ENCODE measurements at regions not wholly inside any gene's neighbourhood (a gene's known extent, or its start where the extent isn't known, plus 50 kb on each side); places are given as distances from the start of the nearest gene placed in this dataset.

DNA sequence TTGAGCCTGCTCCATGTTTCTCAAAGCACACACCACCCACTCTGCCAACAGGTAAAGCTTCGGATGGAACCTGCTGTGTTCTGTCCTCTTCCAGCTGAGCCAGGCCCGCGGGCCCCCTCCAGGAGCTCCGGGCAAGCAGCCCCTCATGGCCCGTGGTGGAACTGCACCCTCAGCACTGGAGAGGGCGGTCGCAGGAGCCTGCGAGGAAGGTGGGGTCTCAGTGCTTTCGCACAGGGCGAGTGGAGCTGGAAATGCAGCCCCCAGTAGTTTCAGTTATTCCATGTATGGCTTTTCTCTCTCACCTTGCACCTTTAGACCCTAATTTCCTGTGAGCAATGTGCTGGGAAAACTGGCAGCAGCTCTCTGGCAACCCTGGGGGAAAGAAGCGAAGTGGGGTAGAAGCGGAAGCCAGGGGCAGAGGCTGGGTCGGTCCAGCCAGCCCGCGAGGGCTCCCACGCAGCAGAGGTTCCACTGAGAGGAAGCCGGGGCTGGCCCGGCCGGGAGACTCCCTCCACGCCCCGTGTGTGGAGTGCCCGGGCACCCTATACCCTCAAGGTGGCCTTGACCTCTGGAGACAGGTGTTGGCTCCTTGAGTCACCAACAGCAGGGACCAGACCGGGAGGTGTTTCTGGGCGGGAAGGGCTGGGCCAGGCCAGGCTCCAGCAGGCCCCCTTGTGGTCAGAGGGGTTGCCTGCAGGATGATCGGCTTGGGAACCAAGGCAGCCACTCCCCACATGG is 119.9 kb upstream of the TMEM45B start:
- WGBS, 2 donors: 5 to 10% methylated on average over 17 of the region's 25 CpGs
- TF ChIP-seq, protein P1, sequence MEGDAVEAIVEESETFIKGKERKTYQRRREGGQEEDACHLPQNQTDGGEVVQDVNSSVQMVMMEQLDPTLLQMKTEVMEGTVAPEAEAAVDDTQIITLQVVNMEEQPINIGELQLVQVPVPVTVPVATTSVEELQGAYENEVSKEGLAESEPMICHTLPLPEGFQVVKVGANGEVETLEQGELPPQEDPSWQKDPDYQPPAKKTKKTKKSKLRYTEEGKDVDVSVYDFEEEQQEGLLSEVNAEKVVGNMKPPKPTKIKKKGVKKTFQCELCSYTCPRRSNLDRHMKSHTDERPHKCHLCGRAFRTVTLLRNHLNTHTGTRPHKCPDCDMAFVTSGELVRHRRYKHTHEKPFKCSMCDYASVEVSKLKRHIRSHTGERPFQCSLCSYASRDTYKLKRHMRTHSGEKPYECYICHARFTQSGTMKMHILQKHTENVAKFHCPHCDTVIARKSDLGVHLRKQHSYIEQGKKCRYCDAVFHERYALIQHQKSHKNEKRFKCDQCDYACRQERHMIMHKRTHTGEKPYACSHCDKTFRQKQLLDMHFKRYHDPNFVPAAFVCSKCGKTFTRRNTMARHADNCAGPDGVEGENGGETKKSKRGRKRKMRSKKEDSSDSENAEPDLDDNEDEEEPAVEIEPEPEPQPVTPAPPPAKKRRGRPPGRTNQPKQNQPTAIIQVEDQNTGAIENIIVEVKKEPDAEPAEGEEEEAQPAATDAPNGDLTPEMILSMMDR (IDR thresholded peaks at IDR 0.05): peak; percentile 35 to 85 (median 64)
- TF ChIP-seq POLR2A (IDR thresholded peaks at IDR 0.05): no peak
- DNase-seq: peak; percentile 72 to 73
- Histone ChIP-seq H3K27ac (no peak overlapping the region), H3K4me3 (replicated peaks in 1 of 3) (peak overlapping the region in 1 of 3 donors; percentile 12), H3K36me3 (no peaks in the 10 kb centered on the region), H3K27me3 (no peaks in the 10 kb centered on the region), H3K4me1 (no peaks in the 10 kb centered on the region), H3K9me3 (no peaks in the 10 kb centered on the region)
- intact Hi-C loops (cut with DNase I): loop anchor here (10.0 kb wide), 1 partner anchor 331 kb away; no protein-coding TSS in a partner anchor

DNA sequence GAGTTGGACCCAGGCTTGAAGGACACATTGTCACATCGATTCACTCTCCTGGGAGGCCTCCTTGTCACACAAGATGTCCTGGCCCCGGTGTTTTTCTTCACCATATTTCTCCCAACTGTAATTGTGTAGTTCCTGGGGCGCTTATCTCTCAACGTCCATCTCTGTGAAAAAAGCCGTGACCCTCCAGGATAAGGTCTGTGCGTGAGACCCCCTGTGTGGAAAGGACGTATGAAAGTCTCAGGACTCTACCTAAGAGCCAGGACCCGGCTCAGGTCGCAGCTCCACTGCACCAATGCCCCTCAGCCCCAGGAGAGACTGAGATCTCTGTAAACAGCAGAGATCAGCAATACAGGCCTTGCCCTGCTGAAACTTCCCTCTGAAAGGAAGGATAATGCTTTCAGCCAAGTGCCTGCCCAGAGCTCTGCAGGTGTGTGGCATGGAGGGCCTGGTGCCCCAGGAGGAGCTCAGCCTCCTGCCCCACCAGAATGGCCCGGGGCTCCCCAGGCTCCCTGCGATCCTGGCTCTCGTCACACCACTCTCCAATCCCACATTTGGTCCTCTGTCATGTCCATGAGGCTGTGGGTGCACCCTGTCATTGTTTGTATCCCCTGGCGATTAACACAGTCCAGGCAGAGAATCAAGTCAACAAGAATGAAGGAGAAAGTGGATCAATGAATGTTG is 119.2 kb upstream of the TMEM45B start:
- 64 to 65% methylated on average over 12 to 13 of the region's 13 CpGs for WGBS, 2 donors
- no peaks in the 10 kb centered on the region for H3K9me3 ChIP-seq
- H3K4me3 ChIP-seq (replicated peaks in 1 of 3): no peak overlapping the region
- TF ChIP-seq, protein P1 (IDR thresholded peaks at IDR 0.05): no peak
- no peak overlapping the region for H3K27ac ChIP-seq
- H3K4me1 ChIP-seq: no peaks in the 10 kb centered on the region
- intact Hi-C loops (cut with DNase I): loop anchor here (10.0 kb wide), 1 partner anchor 332 kb away; no protein-coding TSS in a partner anchor
- DNase-seq: no peak
- no peaks in the 10 kb centered on the region for H3K36me3 ChIP-seq
- no peaks in the 10 kb centered on the region for H3K27me3 ChIP-seq

DNA sequence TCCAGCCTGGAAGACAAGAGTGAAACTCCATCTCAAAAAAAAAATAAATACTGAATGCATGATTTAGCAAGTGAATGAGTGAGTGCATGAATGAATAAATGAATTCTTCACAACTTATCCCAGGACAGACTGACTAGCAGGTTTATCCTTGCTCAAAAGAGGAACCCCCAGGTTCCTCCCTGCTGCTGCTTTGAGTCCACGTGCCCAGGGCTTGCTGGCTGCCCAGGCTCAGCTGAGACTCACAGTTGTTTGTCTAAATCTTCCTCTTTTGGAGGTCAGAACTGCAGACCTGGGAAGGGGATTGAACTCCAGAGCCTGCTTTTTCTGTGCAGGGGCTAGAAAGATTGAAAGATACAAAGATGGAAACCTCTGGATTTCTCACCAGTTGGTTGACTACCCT is 117.4 kb upstream of the TMEM45B start:
- Histone ChIP-seq H3K27me3 (no peaks in the 10 kb centered on the region), H3K4me1 (no peaks in the 10 kb centered on the region), H3K27ac (no peak overlapping the region), H3K9me3 (no peaks in the 10 kb centered on the region), H3K4me3 (replicated peaks in 1 of 3) (no peak overlapping the region), H3K36me3 (no peaks in the 10 kb centered on the region)
- TF ChIP-seq, protein P1 (IDR thresholded peaks at IDR 0.05): no peak
- no peak for TF ChIP-seq POLR2A (IDR thresholded peaks at IDR 0.05)
- 50 to 65% methylated on average over 1 of the region's 1 CpG for WGBS, 2 donors
- DNase-seq: no peak
- intact Hi-C loops (cut with DNase I): loop anchor here (10.0 kb wide), 1 partner anchor 333 kb away; no protein-coding TSS in a partner anchor

DNA sequence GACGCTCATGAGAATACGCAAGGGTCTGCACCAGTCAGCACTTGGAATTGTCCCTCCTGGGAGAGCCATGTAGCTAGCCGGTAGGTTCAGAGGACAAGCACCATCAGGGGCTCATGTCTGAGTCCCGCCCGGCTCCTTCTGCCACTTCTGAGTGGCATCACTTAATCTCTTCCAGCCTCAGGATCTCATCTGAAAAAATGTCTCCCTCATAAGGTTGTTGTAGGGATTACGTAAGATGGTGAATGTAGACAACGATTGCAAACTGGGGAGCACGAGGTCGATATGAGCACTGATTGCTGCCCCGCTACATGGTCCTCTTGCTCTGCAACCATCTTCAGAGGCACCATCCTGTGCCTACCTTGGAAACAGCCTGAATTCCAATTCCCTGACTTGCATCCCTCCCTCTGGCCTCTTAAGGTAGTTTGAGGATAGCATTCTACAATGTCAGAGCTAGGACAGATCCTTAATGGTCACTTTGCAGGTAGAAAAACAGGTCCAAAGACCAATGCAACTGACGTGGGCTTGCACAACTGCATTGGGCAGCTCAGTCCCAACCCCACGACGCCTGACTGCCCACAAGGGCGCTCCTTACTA is 115.8 kb upstream of the TMEM45B start:
- Histone ChIP-seq H3K4me1 (no peaks in the 10 kb centered on the region), H3K36me3 (no peaks in the 10 kb centered on the region), H3K9me3 (no peaks in the 10 kb centered on the region), H3K27me3 (no peaks in the 10 kb centered on the region), H3K4me3 (replicated peaks in 1 of 3) (no peak overlapping the region), H3K27ac (no peak overlapping the region)
- WGBS, 2 donors: 81 to 87% methylated on average over 14 of the region's 14 CpGs
- no peak for TF ChIP-seq POLR2A (IDR thresholded peaks at IDR 0.05)
- TF ChIP-seq, protein P1 (IDR thresholded peaks at IDR 0.05): no peak
- intact Hi-C loops (cut with DNase I): loop anchor here (10.0 kb wide), 1 partner anchor 335 kb away; no protein-coding TSS in a partner anchor
- DNase-seq: no peak

Data from thyroid gland (tissue), 4 donors.